Hepatocyte (in vitro differentiated cells): ENCODE measurements at regions not wholly inside any gene's neighbourhood (a gene's known extent, or its start where the extent isn't known, plus 50 kb on each side); places are given as distances from the start of the nearest gene placed in this dataset.

Experiments used
- EZH2phosphoT487 ChIP-seq: fragments of 200-600 bp; sonication (generic); IDR thresholded peaks from one replicate; pipeline ENCODE4 v1.6.1; 2018; ENCODE audit warnings: antibody characterized with exemption, mild to moderate bottlenecking, low read depth, moderate library complexity; ENCODE audit not compliant: unreplicated experiment, severe bottlenecking
- TF ChIP-seq, protein P1 (sequence below): fragments of 200-600 bp; sonication (generic); IDR thresholded peaks from 2 replicates; pipeline ENCODE4 v1.5.1; 2016; ENCODE audit warnings: antibody characterized with exemption, mild to moderate bottlenecking; ENCODE audit not compliant: poor library complexity

DNA sequence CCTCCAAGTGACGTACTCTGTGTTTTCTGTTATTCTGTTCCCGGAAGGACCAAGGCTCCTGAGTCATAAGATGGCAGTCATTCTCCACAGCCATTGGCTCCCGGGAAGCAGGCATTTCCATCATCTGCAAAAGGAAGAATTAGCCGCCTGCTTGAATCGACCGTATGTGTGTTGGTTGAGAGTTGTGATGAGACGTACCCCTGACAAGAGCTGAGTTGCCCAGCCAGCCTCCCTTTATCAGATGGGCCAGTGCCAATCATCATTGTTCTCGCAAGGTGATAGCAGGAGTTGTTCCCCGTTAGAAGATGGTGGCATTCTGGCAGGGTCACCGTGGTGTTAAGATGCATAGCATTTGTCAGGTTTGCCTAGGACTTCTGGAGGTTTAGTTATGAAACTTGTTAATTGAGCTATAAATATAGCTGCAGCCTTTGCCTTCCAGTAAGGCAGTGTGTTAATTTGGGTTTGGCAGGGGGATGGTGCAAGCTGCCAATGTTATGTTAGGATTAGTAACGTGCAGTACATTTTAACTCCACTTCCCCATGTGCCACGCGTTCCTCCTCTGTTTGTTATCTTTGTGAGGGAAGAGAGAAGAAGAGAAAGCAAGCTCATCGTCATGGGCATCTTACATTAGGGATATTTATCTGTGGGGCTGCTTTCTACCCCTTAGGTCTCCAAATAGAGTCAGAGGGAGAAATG is 652.7 kb upstream of the FANCL start:
- no peak for TF ChIP-seq EZH2phosphoT487
- TF ChIP-seq, protein P1, sequence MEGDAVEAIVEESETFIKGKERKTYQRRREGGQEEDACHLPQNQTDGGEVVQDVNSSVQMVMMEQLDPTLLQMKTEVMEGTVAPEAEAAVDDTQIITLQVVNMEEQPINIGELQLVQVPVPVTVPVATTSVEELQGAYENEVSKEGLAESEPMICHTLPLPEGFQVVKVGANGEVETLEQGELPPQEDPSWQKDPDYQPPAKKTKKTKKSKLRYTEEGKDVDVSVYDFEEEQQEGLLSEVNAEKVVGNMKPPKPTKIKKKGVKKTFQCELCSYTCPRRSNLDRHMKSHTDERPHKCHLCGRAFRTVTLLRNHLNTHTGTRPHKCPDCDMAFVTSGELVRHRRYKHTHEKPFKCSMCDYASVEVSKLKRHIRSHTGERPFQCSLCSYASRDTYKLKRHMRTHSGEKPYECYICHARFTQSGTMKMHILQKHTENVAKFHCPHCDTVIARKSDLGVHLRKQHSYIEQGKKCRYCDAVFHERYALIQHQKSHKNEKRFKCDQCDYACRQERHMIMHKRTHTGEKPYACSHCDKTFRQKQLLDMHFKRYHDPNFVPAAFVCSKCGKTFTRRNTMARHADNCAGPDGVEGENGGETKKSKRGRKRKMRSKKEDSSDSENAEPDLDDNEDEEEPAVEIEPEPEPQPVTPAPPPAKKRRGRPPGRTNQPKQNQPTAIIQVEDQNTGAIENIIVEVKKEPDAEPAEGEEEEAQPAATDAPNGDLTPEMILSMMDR: no peak
